BJ (cell line): ENCODE measurements at regions not wholly inside any gene's neighbourhood (a gene's known extent, or its start where the extent isn't known, plus 50 kb on each side); places are given as distances from the start of the nearest gene placed in this dataset.

Experiments
- CTCF ChIA-PET: fragments of 350-600 bp; formaldehyde crosslinking; extraction: SDS; loops from one replicate; lab custom pipeline; 2021; ENCODE audit warnings: antibody characterized with exemption, inconsistent platforms; lab: Yijun Ruan, JAX
- POLR2A ChIA-PET: fragments of 300-600 bp; sonication (Branson Sonifier 250); formaldehyde crosslinking; extraction: SDS; loops from one replicate; lab custom pipeline; 2021; ENCODE audit warnings: antibody characterized with exemption; lab: Charles Lee
- DNase-seq: peaks from one replicate; pipeline ENCODE4 v3.0.0-alpha.2; 2011; ENCODE audit warnings: low read depth
- H3K27me3 ChIP-seq: 2 replicates; pipeline ENCODE4 v1.6.0; 2011; ENCODE audit warnings: low read length; ENCODE audit not compliant: control insufficient read depth, insufficient read depth
- H3K36me3 ChIP-seq: 2 replicates; pipeline ENCODE4 v1.5.1; 2011; ENCODE audit warnings: low read length; ENCODE audit not compliant: control insufficient read depth, insufficient read depth
- H3K4me3 ChIP-seq: 2 replicates; pipeline ENCODE4 v1.5.1; 2011; ENCODE audit warnings: low read depth, mild to moderate bottlenecking, control low read depth, low read length
- TF ChIP-seq, protein P1 (sequence below): IDR thresholded peaks from 2 replicates; pipeline ENCODE4 v1.5.1; 2011; ENCODE audit warnings: low read depth, mild to moderate bottlenecking, control low read depth, inconsistent platforms, low read length, moderate library complexity; ENCODE audit not compliant: insufficient read depth

DNA sequence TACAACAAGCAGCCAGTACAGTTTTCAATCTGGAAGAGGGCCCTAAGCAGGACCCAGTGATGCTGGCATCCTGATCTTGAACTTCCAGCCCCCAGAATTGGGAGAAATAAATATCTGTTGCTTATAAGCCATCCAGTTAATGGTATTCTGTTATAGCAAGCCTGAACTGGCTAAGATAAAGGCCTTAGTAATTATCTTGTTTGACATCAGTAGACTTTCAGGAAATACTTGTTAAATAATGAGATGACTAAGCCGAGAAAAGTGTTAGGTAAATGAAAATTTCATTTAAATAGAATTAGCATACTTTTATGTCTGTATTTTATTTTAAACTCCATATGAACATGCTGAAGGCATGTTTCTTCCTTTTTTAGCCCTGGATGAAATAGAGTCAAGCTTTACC lies 188.2 kb downstream of the OLFM4 start:
- CTCF ChIA-PET = no interaction called here
- TF ChIP-seq, protein P1, sequence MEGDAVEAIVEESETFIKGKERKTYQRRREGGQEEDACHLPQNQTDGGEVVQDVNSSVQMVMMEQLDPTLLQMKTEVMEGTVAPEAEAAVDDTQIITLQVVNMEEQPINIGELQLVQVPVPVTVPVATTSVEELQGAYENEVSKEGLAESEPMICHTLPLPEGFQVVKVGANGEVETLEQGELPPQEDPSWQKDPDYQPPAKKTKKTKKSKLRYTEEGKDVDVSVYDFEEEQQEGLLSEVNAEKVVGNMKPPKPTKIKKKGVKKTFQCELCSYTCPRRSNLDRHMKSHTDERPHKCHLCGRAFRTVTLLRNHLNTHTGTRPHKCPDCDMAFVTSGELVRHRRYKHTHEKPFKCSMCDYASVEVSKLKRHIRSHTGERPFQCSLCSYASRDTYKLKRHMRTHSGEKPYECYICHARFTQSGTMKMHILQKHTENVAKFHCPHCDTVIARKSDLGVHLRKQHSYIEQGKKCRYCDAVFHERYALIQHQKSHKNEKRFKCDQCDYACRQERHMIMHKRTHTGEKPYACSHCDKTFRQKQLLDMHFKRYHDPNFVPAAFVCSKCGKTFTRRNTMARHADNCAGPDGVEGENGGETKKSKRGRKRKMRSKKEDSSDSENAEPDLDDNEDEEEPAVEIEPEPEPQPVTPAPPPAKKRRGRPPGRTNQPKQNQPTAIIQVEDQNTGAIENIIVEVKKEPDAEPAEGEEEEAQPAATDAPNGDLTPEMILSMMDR = no peak

DNA sequence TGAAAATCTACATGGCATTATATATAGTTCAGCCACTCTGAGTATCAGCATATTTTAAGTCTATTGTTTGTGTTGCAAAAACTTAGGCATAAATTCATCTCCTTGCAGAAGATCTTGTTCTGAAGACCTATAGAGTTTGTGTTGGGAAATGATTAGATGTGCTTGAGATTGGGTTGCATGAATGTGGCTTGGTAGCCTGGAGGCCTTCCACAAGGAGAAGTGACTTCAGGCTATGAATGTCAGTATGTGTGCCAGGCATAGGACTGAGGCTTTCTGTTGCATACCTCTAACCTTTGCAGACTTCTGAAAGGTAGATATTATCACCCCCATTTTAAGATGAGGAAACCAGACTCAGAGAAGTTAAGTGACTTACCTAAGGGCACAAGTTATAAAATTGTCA lies 188.6 kb downstream of the OLFM4 start:
- POLR2A ChIA-PET = no interaction called here

More for the DNA sequence above, 188.2 kb downstream of the OLFM4 start:
- no peak overlapping the region for H3K4me3 ChIP-seq
- H3K36me3 ChIP-seq = no peaks in the 10 kb centered on the region
- DNase-seq = no peak
- no peaks in the 10 kb centered on the region for H3K27me3 ChIP-seq
- POLR2A ChIA-PET = no interaction called here

DNA sequence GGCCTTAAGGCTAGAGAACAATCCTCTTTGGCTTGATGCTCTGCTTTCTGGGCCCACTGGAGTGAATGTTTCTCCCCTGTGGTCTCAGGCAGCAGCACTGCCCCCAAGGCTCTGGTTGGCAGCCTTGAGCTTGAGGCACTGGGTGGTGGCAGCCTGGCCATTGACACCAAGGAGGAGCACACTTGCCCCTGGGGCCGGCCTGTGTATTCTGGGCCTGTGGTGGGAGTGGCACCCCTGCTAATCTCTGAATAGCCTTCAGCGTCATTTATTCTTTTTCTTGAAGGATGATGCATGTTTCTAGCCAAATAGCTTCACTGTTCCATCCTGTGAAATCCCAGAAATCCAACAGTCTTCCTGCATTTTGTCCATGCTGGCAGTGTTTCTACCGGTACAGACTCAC lies 191.4 kb downstream of the OLFM4 start:
- no peaks in the 10 kb centered on the region for H3K27me3 ChIP-seq
- ChIA-PET CTCF (no interaction called here), POLR2A (no interaction called here)
- H3K36me3 ChIP-seq = no peaks in the 10 kb centered on the region
- DNase-seq = no peak
- H3K4me3 ChIP-seq = no peak overlapping the region
- TF ChIP-seq, protein P1 = no peak

More for the DNA sequence above, 188.6 kb downstream of the OLFM4 start:
- H3K27me3 ChIP-seq = no peaks in the 10 kb centered on the region
- H3K36me3 ChIP-seq = no peaks in the 10 kb centered on the region
- CTCF ChIA-PET = no interaction called here
- no peak for DNase-seq
- TF ChIP-seq, protein P1 = no peak
- H3K4me3 ChIP-seq = no peak overlapping the region

DNA sequence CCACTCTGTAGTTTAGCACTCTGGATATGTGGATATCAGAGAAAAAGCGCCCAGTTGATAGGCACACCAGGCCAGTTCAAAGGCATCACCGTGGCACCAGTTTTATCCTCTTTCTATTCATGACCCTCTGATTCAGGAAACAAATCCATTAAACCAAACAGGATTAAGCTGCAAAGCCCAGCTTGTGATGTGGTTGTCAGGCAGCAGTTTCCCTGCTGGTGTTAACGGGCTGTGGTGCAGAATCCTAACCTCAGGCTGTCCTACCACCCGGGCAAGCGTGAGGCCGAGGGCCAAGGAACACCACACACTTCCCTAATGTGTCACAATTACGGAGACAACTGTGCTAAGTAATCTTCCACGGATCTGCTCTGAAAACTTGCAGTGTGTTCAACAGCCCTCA lies 209.1 kb downstream of the OLFM4 start:
- ChIA-PET POLR2A (interaction anchor here (0.5 kb wide), 1 partner anchor 1995 kb away, joined by 4 read pairs; no protein-coding TSS in a partner anchor), CTCF (interaction anchor here (1.9 kb wide), 1 partner anchor 13 kb away, joined by 5 read pairs; no protein-coding TSS in a partner anchor)
- TF ChIP-seq, protein P1 = no peak
- no peaks in the 10 kb centered on the region for H3K27me3 ChIP-seq
- no peak overlapping the region for H3K4me3 ChIP-seq
- no peak for DNase-seq
- H3K36me3 ChIP-seq = no peaks in the 10 kb centered on the region

DNA sequence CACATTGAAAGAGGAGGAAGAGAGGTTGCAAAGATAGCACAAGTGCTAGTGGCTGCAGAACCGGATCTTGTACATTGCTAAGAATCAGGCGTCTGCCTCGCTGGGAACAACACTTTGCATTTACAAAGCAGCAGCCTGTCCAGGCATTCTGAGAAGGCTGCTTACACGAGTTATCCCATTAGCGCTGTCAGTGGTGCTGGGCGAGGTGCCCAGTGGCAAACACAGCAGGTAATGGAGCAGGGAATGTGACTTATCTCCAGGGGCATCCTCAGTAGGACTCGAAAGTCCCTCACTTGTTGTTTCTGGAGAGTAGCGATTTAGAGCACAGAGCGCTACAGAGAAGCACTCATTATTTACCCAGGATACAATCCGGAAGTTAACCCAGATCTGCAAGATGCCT lies 209.6 kb downstream of the OLFM4 start:
- POLR2A ChIA-PET = no interaction called here
- TF ChIP-seq, protein P1 = no peak
- DNase-seq = no peak
- Histone ChIP-seq H3K4me3 (no peak overlapping the region), H3K27me3 (no peaks in the 10 kb centered on the region), H3K36me3 (no peaks in the 10 kb centered on the region)
- CTCF ChIA-PET = interaction anchor here (1.9 kb wide), 1 partner anchor 12 kb away, joined by 5 read pairs; no protein-coding TSS in a partner anchor
